IMR-90 (cell line): ENCODE measurements at regions not wholly inside any gene's neighbourhood (a gene's known extent, or its start where the extent isn't known, plus 50 kb on each side); places are given as distances from the start of the nearest gene placed in this dataset.

Experiments
- ATAC-seq: fragments of 200-7000 bp; cut with Tn5 transposase; 2 replicates; pipeline ENCODE4 v1.9.1; 2020; ENCODE audit warnings: low read depth, mild to moderate bottlenecking, moderate library complexity
- BruUV-seq: library from RNA; stranded (reverse); fragments of 400-500 nt; replicated peaks from 2 replicates; lab custom pipeline; 2021; lab: Mats Ljungman, UMichigan
- CTCF ChIA-PET: fragments of 300-600 bp; formaldehyde crosslinking; extraction: SDS; loops from one replicate; lab custom pipeline; 2021; ENCODE audit warnings: antibody characterized with exemption; lab: Yijun Ruan, JAX
- POLR2A ChIA-PET: fragments of 300-600 bp; sonication (Branson Sonifier 250); formaldehyde crosslinking; loops from one replicate; lab custom pipeline; 2022; ENCODE audit warnings: antibody characterized with exemption; ENCODE audit not compliant: unreplicated experiment; lab: Charles Lee
- DNase-seq: peaks from one replicate; pipeline ENCODE4 v3.0.0; 2013
- H2AFZ ChIP-seq: replicated peaks from 2 replicates; pipeline ENCODE3; 2013; ENCODE audit warnings: low read length, mild to moderate bottlenecking; ENCODE audit not compliant: poor library complexity
- H2AK5ac ChIP-seq: 2 replicates; pipeline ENCODE4 v1.6.1; 2013; ENCODE audit warnings: low read depth, low read length, inconsistent platforms
- H2AK9ac ChIP-seq: replicated peaks from 2 replicates; pipeline ENCODE3; 2013; ENCODE audit warnings: mild to moderate bottlenecking, low read depth, low read length, moderate library complexity; ENCODE audit not compliant: poor library complexity
- H2BK120ac ChIP-seq: 2 replicates; pipeline ENCODE4 v1.6.1; 2013; ENCODE audit warnings: low read depth, low read length, inconsistent platforms
- H2BK15ac ChIP-seq: 3 replicates; pipeline ENCODE4 v1.6.1; 2013; ENCODE audit warnings: low read depth, low read length, inconsistent platforms
- H2BK20ac ChIP-seq: 2 replicates; pipeline ENCODE4 v1.6.1; 2013; ENCODE audit warnings: low read depth, mild to moderate bottlenecking, inconsistent platforms, low read length, moderate library complexity
- H2BK5ac ChIP-seq: 2 replicates; pipeline ENCODE4 v1.6.1; 2013; ENCODE audit warnings: mild to moderate bottlenecking, low read depth, low read length, inconsistent platforms; ENCODE audit not compliant: poor library complexity, severe bottlenecking
- H3K14ac ChIP-seq: replicated peaks from 2 replicates; pipeline ENCODE4 v1.6.1; 2013; ENCODE audit warnings: low read depth, low read length, inconsistent platforms
- H3K18ac ChIP-seq: 2 replicates; pipeline ENCODE4 v1.6.1; 2013; ENCODE audit warnings: low read depth, low read length, control low read depth
- H3K23ac ChIP-seq: 2 replicates; pipeline ENCODE4 v1.6.1; 2013; ENCODE audit warnings: low read depth, low read length, inconsistent platforms
- H3K27ac ChIP-seq: 2 replicates; pipeline ENCODE4 v1.5.1; 2013; ENCODE audit warnings: mild to moderate bottlenecking, control low read depth, low read length; ENCODE audit not compliant: insufficient read depth
- H3K27me3 ChIP-seq: 2 replicates; pipeline ENCODE4 v1.6.1; 2013; ENCODE audit warnings: low read length; ENCODE audit not compliant: control insufficient read depth, insufficient read depth
- H3K36me3 ChIP-seq: 2 replicates; pipeline ENCODE4 v1.6.1; 2013; ENCODE audit warnings: low read length, mixed read lengths; ENCODE audit not compliant: control insufficient read depth, insufficient read depth
- H3K4ac ChIP-seq: 2 replicates; pipeline ENCODE4 v1.6.1; 2013; ENCODE audit warnings: low read depth, low read length, inconsistent platforms
- H3K4me1 ChIP-seq: 2 replicates; pipeline ENCODE4 v1.6.1; 2013; ENCODE audit warnings: low read length, mixed read lengths; ENCODE audit not compliant: control insufficient read depth, insufficient read depth
- H3K4me2 ChIP-seq: 2 replicates; pipeline ENCODE4 v1.6.1; 2013; ENCODE audit warnings: low read depth, mild to moderate bottlenecking, control low read depth, low read length, moderate library complexity
- H3K4me3 ChIP-seq: 2 replicates; pipeline ENCODE4 v1.5.1; 2013; ENCODE audit warnings: low read depth, mild to moderate bottlenecking, control low read depth, low read length, moderate library complexity; ENCODE audit not compliant: insufficient read depth
- H3K56ac ChIP-seq: 2 replicates; pipeline ENCODE4 v1.6.1; 2013; ENCODE audit warnings: low read length, inconsistent platforms; ENCODE audit not compliant: insufficient read depth; ENCODE audit errors: extremely low read depth
- H3K79me1 ChIP-seq, 2 experiments: 2 replicates each; pipeline ENCODE4 v1.6.1; 2013; ENCODE audit warnings: low read length in 2 of 2, inconsistent platforms in 1 of 2, low read depth in 1 of 2
- H3K9ac ChIP-seq: 2 replicates; pipeline ENCODE4 v1.6.1; 2013; ENCODE audit warnings: low read depth, low read length, control low read depth
- H3K9me1 ChIP-seq: 2 replicates; pipeline ENCODE4 v1.6.1; 2013; ENCODE audit warnings: low read length, inconsistent platforms; ENCODE audit not compliant: insufficient read depth
- H3K9me3 ChIP-seq: 2 replicates; pipeline ENCODE4 v1.6.1; 2013; ENCODE audit warnings: low read length; ENCODE audit not compliant: control insufficient read depth, insufficient read depth
- H4K20me1 ChIP-seq: 2 replicates; pipeline ENCODE4 v1.6.1; 2013; ENCODE audit warnings: low read length, inconsistent platforms; ENCODE audit not compliant: insufficient read depth
- H4K5ac ChIP-seq: 2 replicates; pipeline ENCODE4 v1.6.1; 2013; ENCODE audit warnings: mild to moderate bottlenecking, low read depth, low read length, control low read depth
- H4K8ac ChIP-seq, 2 experiments: 2 replicates each; pipeline ENCODE4 v1.6.1; 2013; ENCODE audit warnings: low read depth in 2 of 2, low read length in 2 of 2, control low read depth in 1 of 2, inconsistent platforms in 1 of 2
- H4K91ac ChIP-seq: 2 replicates; pipeline ENCODE4 v1.6.1; 2013; ENCODE audit warnings: low read depth, low read length, inconsistent platforms; ENCODE audit not compliant: insufficient read depth
- MAZ ChIP-seq: IDR thresholded peaks from 2 replicates; pipeline ENCODE4 v1.6.1; 2012; ENCODE audit warnings: low read depth, mild to moderate bottlenecking, low read length, improper control_type of control experiment, moderate library complexity, borderline replicate concordance
- POLR2A ChIP-seq: IDR thresholded peaks from 2 replicates; pipeline ENCODE4 v1.6.1; 2012; ENCODE audit warnings: mild to moderate bottlenecking, low read depth, low read length
- SMC3 ChIP-seq: fragments of 150-350 bp; IDR thresholded peaks from 2 replicates; pipeline ENCODE4 v1.6.1; 2016; ENCODE audit warnings: low read depth, mild to moderate bottlenecking, antibody characterized with exemption, low read length, moderate library complexity
- WGBS, 2 experiments: methylation state at CpG; one replicate each; pipeline versions ENCODE4 v1.1.5 to v1.1.7; 2013; ENCODE audit warnings: missing lambda C conversion rate in 2 of 2; ENCODE audit not compliant: insufficient read length in 1 of 2; ENCODE audit errors: extremely low coverage in 2 of 2; 5-methylcytosine and 5-hydroxymethylcytosine counted together
- dilution Hi-C: fragments of 300-500 bp; cut with HindIII; formaldehyde crosslinking; loops from one replicate; pipeline ENCODE4 v1.14.3; 2018; ENCODE audit warnings: low sequenced_read_pairs; ENCODE audit not compliant: unreplicated experiment
- in situ Hi-C: fragments of 300-500 bp; cut with MboI; formaldehyde crosslinking; loops from 3 replicates; pipeline ENCODE4 v1.14.3; 2019; ENCODE audit warnings: low sequenced_read_pairs, inconsistent platforms, mixed read lengths
- intact Hi-C: fragments of 100-400 bp; cut with micrococcal nuclease; formaldehyde crosslinking; loops from 2 replicates; pipeline ENCODE4 v1.10.0; 2022

GRCh38 chr12:115598871-115599811, 678.4 kb downstream of the MED13L start:
- intact Hi-C loops = no loop called here
- ATAC-seq = no peak
- Histone ChIP-seq H2AFZ (peak overlapping the region; percentile 58), H4K91ac (no peak overlapping the region), H3K36me3 (no peaks in the 10 kb centered on the region), H3K23ac (no peak overlapping the region), H3K14ac (no peak overlapping the region), H3K9ac (no peak overlapping the region), H2BK20ac (no peak overlapping the region), H3K27ac (no peak overlapping the region), H2BK120ac (no peak overlapping the region), H3K9me1 (no peaks in the 10 kb centered on the region), H3K79me1 (no peaks in the 10 kb centered on the region), H3K4me2 (no peak overlapping the region), H3K56ac (no peak overlapping the region), H2BK15ac (no peak overlapping the region), H2BK5ac (no peak overlapping the region), H4K20me1 (no peaks in the 10 kb centered on the region), H3K18ac (no peak overlapping the region), H3K27me3 (peaks cover 7% of the 10 kb centered on the region), H3K4me3 (no peak overlapping the region), H4K5ac (no peak overlapping the region), H2AK5ac (no peak overlapping the region), H4K8ac (no peak overlapping the region), H3K4ac (no peak overlapping the region), H3K4me1 (no peaks in the 10 kb centered on the region), H2AK9ac (no peak overlapping the region), H3K9me3 (no peaks in the 10 kb centered on the region; the same call in 1 of the 2 replicates)
- WGBS, 2 experiments = no CpG with 5 or more reads among the region's 43 CpGs
- in situ Hi-C loops = no loop called here
- dilution Hi-C loops = no loop called here
- TF ChIP-seq POLR2A (no peak), SMC3 (no peak), MAZ (no peak)
- no TSS peak for BruUV-seq
- DNase-seq = no peak
- POLR2A ChIA-PET = no interaction called here
- CTCF ChIA-PET = interaction anchor here (0.6 kb wide), 1 partner anchor 8 kb away, joined by 7 read pairs; no protein-coding TSS in a partner anchor
